Suprapubic skin (tissue), 4 donors: ENCODE measurements at regions not wholly inside any gene's neighbourhood (a gene's known extent, or its start where the extent isn't known, plus 50 kb on each side); places are given as distances from the start of the nearest gene placed in this dataset.

Experiments
- DNase-seq, 2 donors: peaks; one replicate each; pipeline ENCODE4 v3.0.0-alpha.2; 2019; ENCODE audit warnings: low spot score in 2 of 2
- H3K27ac ChIP-seq: fragments of 200-600 bp; sonication (generic); one replicate; pipeline ENCODE4 v1.5.1; 2019
- H3K27me3 ChIP-seq: fragments of 200-600 bp; sonication (generic); one replicate; pipeline ENCODE4 v1.5.1; 2019
- H3K36me3 ChIP-seq: fragments of 200-600 bp; sonication (generic); one replicate; pipeline ENCODE4 v1.5.1; 2019
- H3K4me1 ChIP-seq: fragments of 200-600 bp; sonication (generic); one replicate; pipeline ENCODE4 v1.5.1; 2019
- H3K4me3 ChIP-seq: fragments of 200-600 bp; sonication (generic); one replicate; pipeline ENCODE4 v1.5.1; 2019; ENCODE audit warnings: mild to moderate bottlenecking
- H3K9me3 ChIP-seq: fragments of 200-600 bp; sonication (generic); one replicate; pipeline ENCODE4 v1.5.1; 2019
- EP300 ChIP-seq: sonication (generic); formaldehyde crosslinking; IDR thresholded peaks from one replicate; pipeline ENCODE4 v1.6.1; 2017; ENCODE audit warnings: antibody characterized with exemption
- POLR2A ChIP-seq, 2 donors: fragments of 450-650 bp; IDR thresholded peaks; one replicate each; pipeline ENCODE4 v1.6.1; 2017; ENCODE audit warnings: antibody characterized with exemption in 2 of 2, mild to moderate bottlenecking in 2 of 2, moderate library complexity in 2 of 2
- POLR2AphosphoS5 ChIP-seq, 3 donors: sonication (generic); formaldehyde crosslinking; IDR thresholded peaks; one replicate each; pipeline ENCODE4 v1.6.1; 2017; ENCODE audit warnings: antibody characterized with exemption in 3 of 3
- WGBS: methylation state at CpG from one replicate; pipeline ENCODE4 v1.1.5; 2018; 5-methylcytosine and 5-hydroxymethylcytosine counted together
- TF ChIP-seq, protein P1 (sequence below), 2 donors: fragments of 200-600 bp in 1 of 2; fragments of 450-650 bp in 1 of 2; sonication (generic) in 1 of 2; IDR thresholded peaks; one replicate each; pipeline ENCODE4 v1.5.1; 2016 to 2019; ENCODE audit warnings: antibody characterized with exemption in 2 of 2, mild to moderate bottlenecking in 1 of 2, moderate library complexity in 1 of 2

DNA sequence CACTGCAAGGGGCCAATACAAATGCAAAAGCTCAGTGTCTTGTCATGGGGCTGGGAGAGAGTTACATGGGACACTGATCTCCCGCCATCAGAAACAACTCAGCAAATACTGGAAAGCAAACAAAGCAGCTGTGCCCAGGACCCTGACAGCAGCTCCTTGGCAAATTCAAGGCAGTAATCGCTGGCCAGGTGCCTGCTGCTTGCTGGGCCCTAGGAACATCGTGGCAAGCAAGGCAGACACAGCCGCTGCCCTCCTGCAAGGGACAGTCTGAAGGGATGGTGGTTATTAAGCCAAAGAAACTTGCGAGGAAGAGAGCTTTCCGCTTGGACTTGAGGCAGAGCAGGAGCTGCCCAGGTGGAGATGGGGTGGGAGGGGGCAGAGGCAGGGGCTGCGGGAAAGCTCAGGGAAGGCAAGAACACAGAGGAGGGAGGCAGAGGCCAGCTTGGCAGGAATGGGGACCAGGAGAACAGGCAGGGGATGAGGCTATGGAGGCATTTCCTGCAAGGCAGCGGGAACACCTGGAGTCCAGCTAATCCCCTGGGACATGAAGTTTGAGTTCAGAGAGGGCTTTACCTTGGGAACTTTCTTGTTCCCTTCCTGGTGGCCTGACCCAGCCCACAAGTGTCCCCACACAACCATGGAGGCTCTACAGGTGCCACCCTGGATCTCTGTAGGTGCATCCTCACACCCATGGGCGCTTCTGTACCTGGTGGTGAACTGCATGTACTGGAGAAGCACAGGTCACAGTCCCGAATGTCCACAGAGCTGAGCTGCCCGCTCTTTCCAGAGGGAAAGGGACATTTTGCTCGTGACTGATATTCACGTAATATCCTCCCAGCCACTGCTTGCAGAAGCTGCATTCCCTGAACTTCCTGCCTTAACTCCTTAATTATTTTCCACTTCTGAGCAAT is 78.7 kb upstream of the ATP2B2 start:
- H3K27me3 ChIP-seq, result peaks cover 25% of the 10 kb centered on the region
- H3K4me3 ChIP-seq, result no peak overlapping the region
- H3K9me3 ChIP-seq, result no peaks in the 10 kb centered on the region
- H3K27ac ChIP-seq, result no peak overlapping the region
- TF ChIP-seq POLR2A (IDR thresholded peaks at IDR 0.05), result no peak
- no peak for TF ChIP-seq POLR2AphosphoS5 (IDR thresholded peaks at IDR 0.05)
- TF ChIP-seq, protein P1, sequence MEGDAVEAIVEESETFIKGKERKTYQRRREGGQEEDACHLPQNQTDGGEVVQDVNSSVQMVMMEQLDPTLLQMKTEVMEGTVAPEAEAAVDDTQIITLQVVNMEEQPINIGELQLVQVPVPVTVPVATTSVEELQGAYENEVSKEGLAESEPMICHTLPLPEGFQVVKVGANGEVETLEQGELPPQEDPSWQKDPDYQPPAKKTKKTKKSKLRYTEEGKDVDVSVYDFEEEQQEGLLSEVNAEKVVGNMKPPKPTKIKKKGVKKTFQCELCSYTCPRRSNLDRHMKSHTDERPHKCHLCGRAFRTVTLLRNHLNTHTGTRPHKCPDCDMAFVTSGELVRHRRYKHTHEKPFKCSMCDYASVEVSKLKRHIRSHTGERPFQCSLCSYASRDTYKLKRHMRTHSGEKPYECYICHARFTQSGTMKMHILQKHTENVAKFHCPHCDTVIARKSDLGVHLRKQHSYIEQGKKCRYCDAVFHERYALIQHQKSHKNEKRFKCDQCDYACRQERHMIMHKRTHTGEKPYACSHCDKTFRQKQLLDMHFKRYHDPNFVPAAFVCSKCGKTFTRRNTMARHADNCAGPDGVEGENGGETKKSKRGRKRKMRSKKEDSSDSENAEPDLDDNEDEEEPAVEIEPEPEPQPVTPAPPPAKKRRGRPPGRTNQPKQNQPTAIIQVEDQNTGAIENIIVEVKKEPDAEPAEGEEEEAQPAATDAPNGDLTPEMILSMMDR (IDR thresholded peaks at IDR 0.05), result no peak
- TF ChIP-seq EP300, result no peak
- DNase-seq, result no peak
- 67% methylated on average over 13 of the region's 13 CpGs for WGBS
- no peaks in the 10 kb centered on the region for H3K4me1 ChIP-seq
- H3K36me3 ChIP-seq, result no peaks in the 10 kb centered on the region

- Histone ChIP-seq H3K27me3 (peaks cover 22% of the 10 kb centered on the region), H3K36me3 (no peaks in the 10 kb centered on the region), H3K4me3 (no peak overlapping the region), H3K27ac (no peak overlapping the region), H3K9me3 (no peaks in the 10 kb centered on the region), H3K4me1 (no peaks in the 10 kb centered on the region)
- TF ChIP-seq POLR2AphosphoS5 (IDR thresholded peaks at IDR 0.05) (no peak), POLR2A (IDR thresholded peaks at IDR 0.05) (no peak), EP300 (no peak)
- TF ChIP-seq, protein P1 (IDR thresholded peaks at IDR 0.05), result no peak
- no peak for DNase-seq
- 63% methylated on average over 1 of the region's 1 CpG for WGBS
Measured at GRCh38 chr3:10585945-10586344, 80.6 kb upstream of the ATP2B2 start.

- TF ChIP-seq, protein P1 (IDR thresholded peaks at IDR 0.05), result no peak
- TF ChIP-seq POLR2AphosphoS5 (IDR thresholded peaks at IDR 0.05) (no peak), POLR2A (IDR thresholded peaks at IDR 0.05) (no peak), EP300 (no peak)
- Histone ChIP-seq H3K4me3 (no peak overlapping the region), H3K4me1 (no peaks in the 10 kb centered on the region), H3K27ac (no peak overlapping the region), H3K9me3 (no peaks in the 10 kb centered on the region), H3K27me3 (peaks cover 6% of the 10 kb centered on the region), H3K36me3 (no peaks in the 10 kb centered on the region)
- 26% methylated on average over 7 of the region's 8 CpGs for WGBS
- DNase-seq, result no peak
Measured at GRCh38 chr3:10594915-10595314, 89.5 kb upstream of the ATP2B2 start.

DNA sequence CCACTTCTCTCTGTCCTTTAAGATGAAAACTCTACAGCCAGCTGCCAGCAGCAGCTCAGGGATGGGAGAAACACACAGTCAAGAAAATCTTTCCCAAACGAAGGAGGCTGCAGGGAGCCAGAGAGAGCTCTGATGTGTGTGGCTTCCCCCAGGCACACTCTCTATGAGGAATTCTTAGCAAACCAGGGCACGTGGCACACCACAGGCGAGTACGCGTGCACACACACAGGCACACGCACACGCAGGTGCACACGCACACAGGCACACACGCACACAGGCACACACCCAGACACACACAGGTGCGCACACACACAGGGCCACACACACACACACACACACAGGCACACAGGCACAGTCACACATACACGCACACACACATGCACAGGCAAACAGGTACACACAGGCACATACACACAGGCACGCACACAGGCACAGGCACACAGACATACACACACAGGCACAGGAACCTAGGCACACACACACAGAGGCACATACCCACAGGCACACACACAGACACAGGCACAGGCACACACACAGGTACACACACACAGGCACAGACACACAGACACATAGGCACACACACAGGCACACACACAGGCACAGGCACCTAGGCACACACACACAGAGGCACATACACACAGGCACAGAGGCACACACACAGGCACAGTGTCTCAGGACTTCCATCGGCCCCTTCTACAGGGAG is 91.5 kb upstream of the ATP2B2 start:
- WGBS, result 73% methylated on average over 13 of the region's 13 CpGs
- no peaks in the 10 kb centered on the region for H3K9me3 ChIP-seq
- no peak for DNase-seq
- H3K4me1 ChIP-seq, result no peaks in the 10 kb centered on the region
- no peaks in the 10 kb centered on the region for H3K36me3 ChIP-seq
- H3K27me3 ChIP-seq, result peaks cover 6% of the 10 kb centered on the region
- no peak overlapping the region for H3K4me3 ChIP-seq
- no peak overlapping the region for H3K27ac ChIP-seq
- TF ChIP-seq EP300 (no peak), POLR2AphosphoS5 (IDR thresholded peaks at IDR 0.05) (no peak), POLR2A (IDR thresholded peaks at IDR 0.05) (no peak)
- TF ChIP-seq, protein P1 (IDR thresholded peaks at IDR 0.05), result no peak

DNA sequence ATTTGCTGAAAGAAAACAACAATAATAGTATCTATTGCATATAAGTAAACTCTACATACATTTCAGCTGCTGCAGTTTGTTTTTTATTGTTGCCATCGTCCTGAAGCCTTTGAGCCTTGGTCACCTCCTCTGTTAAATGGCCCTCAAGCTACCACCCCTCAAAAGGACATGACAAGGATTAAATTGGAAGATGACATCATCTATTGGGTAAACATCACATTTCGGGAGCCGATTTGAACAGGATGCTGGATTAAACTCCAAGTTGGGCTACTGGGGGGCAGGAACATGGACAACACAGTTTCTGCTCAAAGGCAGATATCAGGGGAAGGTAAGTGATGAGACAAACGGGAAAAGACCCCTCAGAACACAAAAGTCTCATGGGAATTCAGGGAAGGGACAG is 92.3 kb upstream of the ATP2B2 start:
- Histone ChIP-seq H3K36me3 (no peaks in the 10 kb centered on the region), H3K4me3 (no peak overlapping the region), H3K27me3 (peaks cover 3% of the 10 kb centered on the region), H3K4me1 (no peaks in the 10 kb centered on the region), H3K27ac (no peak overlapping the region), H3K9me3 (no peaks in the 10 kb centered on the region)
- TF ChIP-seq POLR2A (IDR thresholded peaks at IDR 0.05) (no peak), POLR2AphosphoS5 (IDR thresholded peaks at IDR 0.05) (no peak), EP300 (no peak)
- no peak for DNase-seq
- WGBS, result 57% methylated on average over 4 of the region's 4 CpGs
